ENCODE measurements at regions not wholly inside any gene's neighbourhood (a gene's known extent, or its start where the extent isn't known, plus 50 kb on each side); places are given as distances from the start of the nearest gene placed in this dataset.
A peak's percentile ranks its signal among the peaks of the same experiment; 100 is the strongest.
"Not testable (repeated sequence)": the region's sequence is repeated elsewhere in the genome, so short reads cannot be mapped to it uniquely, and the experiment has no call there.

- DNase-seq (ENCODE audit: low spot score) = no peak
Observed at GRCh38 chr7:113230691-113231090, 112.3 kb upstream of the SMIM30 start.

GRCh38 chr7:113217314-113217713 lies 99.0 kb upstream of the SMIM30 start:
- DNase-seq (ENCODE audit: low spot score) = no peak

GRCh38 chr7:113216038-113216437 lies 97.7 kb upstream of the SMIM30 start:
- no peak for DNase-seq (ENCODE audit: low spot score)

GRCh38 chr7:113209449-113210203 lies 91.3 kb upstream of the SMIM30 start:
- DNase-seq (ENCODE audit: low spot score) = no peak

- no peak for DNase-seq (ENCODE audit: low spot score)
Observed at GRCh38 chr7:113207931-113208330, 89.6 kb upstream of the SMIM30 start.

- DNase-seq (ENCODE audit: low spot score) = no peak
Observed at GRCh38 chr7:113207441-113207840, 89.1 kb upstream of the SMIM30 start.

GRCh38 chr7:113204415-113204814 lies 86.1 kb upstream of the SMIM30 start:
- DNase-seq (ENCODE audit: low spot score) = no peak

GRCh38 chr7:113202284-113202683 lies 83.9 kb upstream of the SMIM30 start:
- DNase-seq (ENCODE audit: low spot score) = no peak

- no peak for DNase-seq (ENCODE audit: low spot score)
Observed at GRCh38 chr7:113200281-113200680, 81.9 kb upstream of the SMIM30 start.

GRCh38 chr7:113199841-113200240 lies 81.5 kb upstream of the SMIM30 start:
- no peak for DNase-seq (ENCODE audit: low spot score)

- no peak for DNase-seq (ENCODE audit: low spot score)
Observed at GRCh38 chr7:113199136-113199535, 80.8 kb upstream of the SMIM30 start.

GRCh38 chr7:113198226-113198625 lies 79.9 kb upstream of the SMIM30 start:
- DNase-seq (ENCODE audit: low spot score) = no peak

GRCh38 chr7:113197274-113197673 lies 78.9 kb upstream of the SMIM30 start:
- peak; percentile 72 for DNase-seq (ENCODE audit: low spot score)

GRCh38 chr7:113188396-113188795 lies 70.0 kb upstream of the SMIM30 start:
- DNase-seq (ENCODE audit: low spot score) = no peak

- DNase-seq (ENCODE audit: low spot score) = no peak
Observed at GRCh38 chr7:113179313-113179712, 61.0 kb upstream of the SMIM30 start.

- no peak for DNase-seq (ENCODE audit: low spot score)
Observed at GRCh38 chr7:113176836-113177235, 58.5 kb upstream of the SMIM30 start.

GRCh38 chr7:113176180-113176579 lies 57.8 kb upstream of the SMIM30 start:
- not testable (repeated sequence) for DNase-seq (ENCODE audit: low spot score)

GRCh38 chr7:113175525-113176104 lies 57.3 kb upstream of the SMIM30 start:
- no peak for DNase-seq (ENCODE audit: low spot score)

- DNase-seq (ENCODE audit: low spot score) = no peak
Observed at GRCh38 chr7:113172726-113173125, 54.4 kb upstream of the SMIM30 start.

GRCh38 chr7:113170591-113170990 lies 52.2 kb upstream of the SMIM30 start:
- no peak for DNase-seq (ENCODE audit: low spot score)
